ENCODE measurements at regions not wholly inside any gene's neighbourhood (a gene's known extent, or its start where the extent isn't known, plus 50 kb on each side); places are given as distances from the start of the nearest gene placed in this dataset.

DNA sequence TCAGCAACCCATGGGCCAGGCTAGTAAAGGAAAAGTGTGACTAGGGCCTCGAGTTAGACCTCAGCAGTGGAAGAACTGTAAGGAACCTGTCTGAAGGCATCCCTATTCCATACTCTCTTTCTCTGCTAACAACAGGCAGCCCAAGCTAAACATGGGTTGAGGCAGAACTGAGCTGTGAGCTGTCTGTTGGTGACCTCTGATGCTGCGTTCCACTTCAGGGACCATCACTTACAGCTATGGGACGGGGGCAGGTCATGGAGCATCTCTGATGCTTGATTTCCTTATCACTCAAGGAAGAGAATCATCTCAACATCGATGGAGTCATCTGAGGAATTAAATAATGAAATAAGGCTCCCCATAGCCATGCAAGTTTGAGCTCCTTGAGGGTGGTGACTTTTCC is 174.8 kb downstream of the ACTL7B start:
- H3K27me3 ChIP-seq (ENCODE audit: insufficient read depth, poor library complexity, severe bottlenecking) = no peaks in the 10 kb centered on the region
- no peak for DNase-seq (ENCODE audit: low spot score)
- no peak for ATAC-seq (ENCODE audit: low read depth)
- no peaks in the 10 kb centered on the region for H3K4me1 ChIP-seq (ENCODE audit: insufficient read depth, poor library complexity, severe bottlenecking)
- H3K9me3 ChIP-seq (ENCODE audit: severe bottlenecking) = no peaks in the 10 kb centered on the region
- H3K27ac ChIP-seq (ENCODE audit: poor library complexity, severe bottlenecking) = no peak overlapping the region
- H3K36me3 ChIP-seq (ENCODE audit: low read depth) = no peaks in the 10 kb centered on the region
- H3K4me3 ChIP-seq (ENCODE audit: severe bottlenecking) = no peak overlapping the region
- TF ChIP-seq, protein P1, sequence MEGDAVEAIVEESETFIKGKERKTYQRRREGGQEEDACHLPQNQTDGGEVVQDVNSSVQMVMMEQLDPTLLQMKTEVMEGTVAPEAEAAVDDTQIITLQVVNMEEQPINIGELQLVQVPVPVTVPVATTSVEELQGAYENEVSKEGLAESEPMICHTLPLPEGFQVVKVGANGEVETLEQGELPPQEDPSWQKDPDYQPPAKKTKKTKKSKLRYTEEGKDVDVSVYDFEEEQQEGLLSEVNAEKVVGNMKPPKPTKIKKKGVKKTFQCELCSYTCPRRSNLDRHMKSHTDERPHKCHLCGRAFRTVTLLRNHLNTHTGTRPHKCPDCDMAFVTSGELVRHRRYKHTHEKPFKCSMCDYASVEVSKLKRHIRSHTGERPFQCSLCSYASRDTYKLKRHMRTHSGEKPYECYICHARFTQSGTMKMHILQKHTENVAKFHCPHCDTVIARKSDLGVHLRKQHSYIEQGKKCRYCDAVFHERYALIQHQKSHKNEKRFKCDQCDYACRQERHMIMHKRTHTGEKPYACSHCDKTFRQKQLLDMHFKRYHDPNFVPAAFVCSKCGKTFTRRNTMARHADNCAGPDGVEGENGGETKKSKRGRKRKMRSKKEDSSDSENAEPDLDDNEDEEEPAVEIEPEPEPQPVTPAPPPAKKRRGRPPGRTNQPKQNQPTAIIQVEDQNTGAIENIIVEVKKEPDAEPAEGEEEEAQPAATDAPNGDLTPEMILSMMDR (IDR thresholded peaks at IDR 0.05; ENCODE audit: poor library complexity, severe bottlenecking) = no peak

DNA sequence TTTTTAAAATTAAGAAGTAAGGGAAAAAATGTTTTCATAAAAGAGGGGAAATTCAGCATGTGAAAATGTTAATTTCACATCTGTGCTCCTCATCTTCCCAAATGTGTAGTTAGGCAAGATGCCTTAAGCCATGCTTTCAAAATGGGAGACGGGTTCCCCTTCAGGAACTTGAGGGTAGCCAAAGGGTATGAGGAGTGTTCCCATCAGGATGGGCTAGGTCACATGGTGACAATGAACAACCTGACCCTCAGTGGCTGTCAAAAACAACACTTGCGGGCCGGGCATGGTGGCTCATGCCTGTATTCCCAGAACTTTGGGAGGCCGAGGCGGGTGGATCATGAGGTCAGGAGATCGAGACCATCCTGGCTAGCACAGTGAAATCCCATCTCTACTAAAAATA is 178.0 kb downstream of the ACTL7B start:
- ATAC-seq (ENCODE audit: low read depth) (no peak), DNase-seq (ENCODE audit: low spot score) (no peak)
- TF ChIP-seq, protein P1 (IDR thresholded peaks at IDR 0.05; ENCODE audit: poor library complexity, severe bottlenecking) = no peak
- Histone ChIP-seq H3K4me3 (ENCODE audit: severe bottlenecking) (no peak overlapping the region), H3K27ac (ENCODE audit: poor library complexity, severe bottlenecking) (no peak overlapping the region), H3K9me3 (ENCODE audit: severe bottlenecking) (no peaks in the 10 kb centered on the region), H3K36me3 (ENCODE audit: low read depth) (no peaks in the 10 kb centered on the region), H3K4me1 (ENCODE audit: insufficient read depth, poor library complexity, severe bottlenecking) (peaks cover 11% of the 10 kb centered on the region), H3K27me3 (ENCODE audit: insufficient read depth, poor library complexity, severe bottlenecking) (no peaks in the 10 kb centered on the region)

DNA sequence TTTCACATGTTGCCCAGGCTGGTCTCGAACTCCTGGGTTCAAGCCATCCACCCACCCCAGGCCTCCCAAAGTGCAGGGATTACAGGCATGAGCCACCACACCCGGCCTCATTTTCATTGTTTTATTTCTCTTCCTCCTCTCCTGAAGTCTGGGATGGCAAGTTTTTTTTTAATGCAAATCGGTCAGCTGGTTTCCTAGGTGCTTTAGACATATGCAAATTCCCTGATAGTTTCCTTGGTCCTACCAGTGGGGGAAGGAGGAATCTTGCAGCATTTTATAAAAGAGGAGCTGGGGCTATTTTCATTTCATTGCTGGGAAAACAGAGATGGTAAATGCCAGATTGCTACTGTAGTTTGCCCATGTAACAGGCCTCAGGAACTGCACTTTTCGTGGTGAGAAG is 179.4 kb downstream of the ACTL7B start:
- H3K4me1 ChIP-seq (ENCODE audit: insufficient read depth, poor library complexity, severe bottlenecking) = peaks cover 26% of the 10 kb centered on the region
- no peak for ATAC-seq (ENCODE audit: low read depth)
- no peak overlapping the region for H3K27ac ChIP-seq (ENCODE audit: poor library complexity, severe bottlenecking)
- no peaks in the 10 kb centered on the region for H3K9me3 ChIP-seq (ENCODE audit: severe bottlenecking)
- no peaks in the 10 kb centered on the region for H3K36me3 ChIP-seq (ENCODE audit: low read depth)
- TF ChIP-seq, protein P1 (IDR thresholded peaks at IDR 0.05; ENCODE audit: poor library complexity, severe bottlenecking) = no peak
- H3K27me3 ChIP-seq (ENCODE audit: insufficient read depth, poor library complexity, severe bottlenecking) = no peaks in the 10 kb centered on the region
- H3K4me3 ChIP-seq (ENCODE audit: severe bottlenecking) = no peak overlapping the region
- DNase-seq (ENCODE audit: low spot score) = no peak

DNA sequence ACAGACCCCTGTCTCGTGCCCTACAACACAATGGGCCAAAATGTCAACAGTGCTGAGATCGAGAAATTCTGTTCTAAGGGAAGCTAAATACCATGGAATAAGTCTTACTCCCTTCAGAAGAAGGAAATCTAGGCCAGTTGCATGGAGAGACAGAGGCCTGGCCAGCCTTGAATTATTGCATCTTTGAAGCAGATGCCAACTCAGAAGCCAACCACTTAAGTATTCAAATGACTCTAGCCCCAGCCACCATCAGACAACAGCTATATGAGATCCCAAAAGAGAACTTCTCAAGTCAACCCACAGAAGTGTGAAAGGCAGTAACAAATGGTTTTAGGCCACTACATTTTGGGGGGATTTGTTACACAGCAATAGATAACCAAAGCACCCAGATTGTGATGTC is 180.1 kb downstream of the ACTL7B start:
- Histone ChIP-seq H3K4me1 (ENCODE audit: insufficient read depth, poor library complexity, severe bottlenecking) (peaks cover 28% of the 10 kb centered on the region), H3K4me3 (ENCODE audit: severe bottlenecking) (no peak overlapping the region), H3K27ac (ENCODE audit: poor library complexity, severe bottlenecking) (no peak overlapping the region), H3K27me3 (ENCODE audit: insufficient read depth, poor library complexity, severe bottlenecking) (no peaks in the 10 kb centered on the region), H3K36me3 (ENCODE audit: low read depth) (no peaks in the 10 kb centered on the region), H3K9me3 (ENCODE audit: severe bottlenecking) (no peaks in the 10 kb centered on the region)
- DNase-seq (ENCODE audit: low spot score) = no peak
- TF ChIP-seq, protein P1 (IDR thresholded peaks at IDR 0.05; ENCODE audit: poor library complexity, severe bottlenecking) = no peak
- ATAC-seq (ENCODE audit: low read depth) = no peak

DNA sequence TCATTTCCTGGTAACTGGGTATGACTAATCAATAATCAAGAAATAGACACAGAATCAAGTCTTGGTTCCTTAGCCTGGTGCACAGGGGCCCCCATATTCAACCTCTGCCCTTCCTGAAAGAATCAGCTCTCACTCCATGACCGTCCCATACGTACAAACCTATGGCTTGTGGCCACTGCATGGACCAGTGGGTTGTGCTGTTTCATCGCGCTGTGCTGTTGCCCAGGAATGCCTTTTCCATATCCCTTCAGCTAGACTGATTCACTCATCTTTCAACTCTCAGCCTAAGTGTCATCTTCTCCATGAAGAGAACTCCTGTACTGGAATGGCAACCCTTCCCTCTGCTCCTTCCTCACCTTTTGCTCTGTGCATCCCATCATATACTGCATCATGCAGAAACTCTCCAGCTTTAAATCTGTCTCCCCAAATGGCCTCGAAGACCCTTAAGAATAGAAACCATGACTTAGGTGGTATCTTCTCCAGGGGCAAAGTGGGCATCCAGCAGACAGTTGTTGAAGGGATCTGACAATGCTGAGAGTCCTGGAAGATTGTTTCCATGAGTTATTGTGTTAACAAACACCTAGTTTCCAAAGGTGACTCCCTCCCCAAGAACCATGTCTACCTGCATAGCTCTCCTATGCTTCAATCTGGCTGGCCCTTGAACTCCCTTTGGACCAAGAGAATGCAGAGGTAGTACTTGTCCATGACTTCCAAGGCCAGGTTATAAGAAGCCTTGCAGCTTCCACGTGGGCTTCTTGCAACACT is 180.8 kb downstream of the ACTL7B start:
- no peak for DNase-seq (ENCODE audit: low spot score)
- TF ChIP-seq, protein P1 (IDR thresholded peaks at IDR 0.05; ENCODE audit: poor library complexity, severe bottlenecking) = no peak
- Histone ChIP-seq H3K4me1 (ENCODE audit: insufficient read depth, poor library complexity, severe bottlenecking) (peaks cover 28% of the 10 kb centered on the region), H3K36me3 (ENCODE audit: low read depth) (no peaks in the 10 kb centered on the region), H3K9me3 (ENCODE audit: severe bottlenecking) (no peaks in the 10 kb centered on the region), H3K27me3 (ENCODE audit: insufficient read depth, poor library complexity, severe bottlenecking) (no peaks in the 10 kb centered on the region), H3K4me3 (ENCODE audit: severe bottlenecking) (no peak overlapping the region), H3K27ac (ENCODE audit: poor library complexity, severe bottlenecking) (no peak overlapping the region)
- no peak for ATAC-seq (ENCODE audit: low read depth)

Data from RWPE2 (cell line).